Muscle of leg (tissue), 3 donors: ENCODE measurements at regions not wholly inside any gene's neighbourhood (a gene's known extent, or its start where the extent isn't known, plus 50 kb on each side); places are given as distances from the start of the nearest gene placed in this dataset.
A peak's percentile ranks its signal among the peaks of the same experiment; 100 is the strongest.

Experiments used
- DNase-seq: peaks from one replicate; pipeline ENCODE4 v3.0.0; 2013
- H3K27ac ChIP-seq: one replicate; pipeline ENCODE4 v1.5.1; 2013; ENCODE audit warnings: mild to moderate bottlenecking, low read length, control low read depth
- H3K27me3 ChIP-seq: one replicate; pipeline ENCODE4 v1.6.1; 2013; ENCODE audit warnings: low read length; ENCODE audit not compliant: control insufficient read depth, insufficient read depth
- H3K36me3 ChIP-seq: one replicate; pipeline ENCODE4 v1.6.1; 2013; ENCODE audit warnings: low read length; ENCODE audit not compliant: control insufficient read depth, insufficient read depth
- H3K4me1 ChIP-seq: one replicate; pipeline ENCODE4 v1.6.1; 2013; ENCODE audit warnings: low read length; ENCODE audit not compliant: control insufficient read depth, insufficient read depth
- H3K4me3 ChIP-seq: one replicate; pipeline ENCODE4 v1.5.1; 2013; ENCODE audit warnings: low read length, control low read depth
- H3K9me3 ChIP-seq: replicated peaks from 2 replicates; pipeline ENCODE4 v1.6.1; 2013; ENCODE audit warnings: low read depth, low read length; ENCODE audit not compliant: control insufficient read depth
- WGBS: methylation state at CpG from one replicate; pipeline ENCODE4 v1.1.5; 2013; ENCODE audit warnings: missing lambda C conversion rate; ENCODE audit not compliant: insufficient coverage; 5-methylcytosine and 5-hydroxymethylcytosine counted together

DNA sequence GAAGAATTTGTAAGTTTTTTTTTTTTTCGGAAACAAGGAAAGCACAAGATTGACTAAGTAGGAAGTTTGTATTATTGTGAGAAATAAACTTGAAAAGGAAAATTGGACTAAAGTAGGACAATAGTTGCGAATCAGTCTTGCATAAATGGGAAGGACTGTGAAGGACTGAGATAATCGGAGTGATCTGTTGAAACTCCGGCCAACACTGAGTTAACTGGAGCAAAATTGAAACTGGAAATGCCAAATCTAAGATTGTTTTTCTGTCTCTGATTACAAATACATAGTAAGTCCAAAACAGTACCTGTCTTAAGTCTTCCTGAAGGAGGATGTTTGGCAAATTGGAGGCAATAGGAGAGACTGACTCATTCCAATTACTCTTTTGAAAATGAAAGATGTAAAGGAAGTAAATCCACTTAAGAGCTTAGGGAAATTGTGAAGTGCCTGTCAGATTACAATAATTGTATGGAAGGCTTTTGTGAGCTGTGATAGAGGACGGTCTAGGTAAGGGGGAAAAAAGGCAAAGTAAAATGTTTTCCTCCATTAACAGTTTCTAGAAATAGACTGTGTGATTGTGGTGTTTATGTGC lies 204.9 kb upstream of the CYRIA start:
- no peak overlapping the region for H3K4me3 ChIP-seq
- no peak overlapping the region for H3K27ac ChIP-seq
- H3K27me3 ChIP-seq = no peaks in the 10 kb centered on the region
- no peaks in the 10 kb centered on the region for H3K36me3 ChIP-seq
- DNase-seq = no peak
- H3K9me3 ChIP-seq = no peaks in the 10 kb centered on the region
- no peaks in the 10 kb centered on the region for H3K4me1 ChIP-seq
- WGBS = 100% methylated on average over 1 of the region's 5 CpGs

- H3K9me3 ChIP-seq = no peaks in the 10 kb centered on the region
- no peaks in the 10 kb centered on the region for H3K27me3 ChIP-seq
- no peak overlapping the region for H3K4me3 ChIP-seq
- H3K36me3 ChIP-seq = no peaks in the 10 kb centered on the region
- H3K4me1 ChIP-seq = no peaks in the 10 kb centered on the region
- WGBS = 73% methylated on average over 3 of the region's 4 CpGs
- no peak overlapping the region for H3K27ac ChIP-seq
- peak; percentile 37 for DNase-seq
Observed at GRCh38 chr2:16869711-16870110, 204.1 kb upstream of the CYRIA start.

DNA sequence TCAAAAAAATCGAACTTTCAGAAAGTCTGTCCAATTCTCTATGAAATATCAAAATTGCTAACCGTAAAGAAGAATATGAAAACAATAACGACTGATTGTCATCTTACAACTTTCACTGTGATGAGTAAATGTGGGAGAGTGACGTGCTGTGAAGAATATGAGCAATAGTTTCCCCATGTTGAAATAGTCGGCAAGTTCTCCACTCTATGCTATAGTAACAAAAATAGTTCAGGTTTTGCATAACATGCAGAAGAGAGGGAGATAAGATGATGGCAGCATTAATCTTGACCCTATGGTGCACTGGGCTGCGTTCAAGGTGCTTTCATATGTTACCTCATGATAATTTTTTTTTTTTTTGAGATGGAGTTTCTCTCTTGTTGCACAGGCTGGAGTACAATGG lies 196.8 kb upstream of the CYRIA start:
- WGBS = no CpG with 5 or more reads among the region's 6 CpGs
- H3K27ac ChIP-seq = no peak overlapping the region
- DNase-seq = no peak
- H3K27me3 ChIP-seq = no peaks in the 10 kb centered on the region
- H3K36me3 ChIP-seq = no peaks in the 10 kb centered on the region
- H3K4me3 ChIP-seq = no peak overlapping the region
- no peaks in the 10 kb centered on the region for H3K4me1 ChIP-seq
- no peaks in the 10 kb centered on the region for H3K9me3 ChIP-seq

DNA sequence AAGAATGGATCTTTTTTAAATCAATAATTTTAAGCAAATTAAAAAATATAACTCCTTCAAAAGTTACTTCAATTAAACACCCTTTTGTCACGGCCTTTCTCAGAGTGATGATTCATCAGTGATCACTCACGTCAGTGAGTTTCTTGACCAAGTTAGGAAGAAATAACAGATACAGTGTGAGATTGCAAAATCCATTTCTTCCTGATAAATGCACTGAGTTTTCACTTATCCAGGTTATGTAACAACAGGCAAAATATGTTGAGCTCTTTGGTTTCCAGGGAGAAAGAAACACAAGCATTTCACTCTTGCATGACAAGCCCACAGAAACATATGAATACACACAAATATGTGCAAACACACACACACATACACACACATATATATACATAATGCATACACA lies 195.9 kb upstream of the CYRIA start:
- no peaks in the 10 kb centered on the region for H3K36me3 ChIP-seq
- H3K4me1 ChIP-seq = no peaks in the 10 kb centered on the region
- no peak overlapping the region for H3K27ac ChIP-seq
- WGBS = no CpG with 5 or more reads among the region's 2 CpGs
- no peaks in the 10 kb centered on the region for H3K27me3 ChIP-seq
- no peak for DNase-seq
- no peak overlapping the region for H3K4me3 ChIP-seq
- no peaks in the 10 kb centered on the region for H3K9me3 ChIP-seq

DNA sequence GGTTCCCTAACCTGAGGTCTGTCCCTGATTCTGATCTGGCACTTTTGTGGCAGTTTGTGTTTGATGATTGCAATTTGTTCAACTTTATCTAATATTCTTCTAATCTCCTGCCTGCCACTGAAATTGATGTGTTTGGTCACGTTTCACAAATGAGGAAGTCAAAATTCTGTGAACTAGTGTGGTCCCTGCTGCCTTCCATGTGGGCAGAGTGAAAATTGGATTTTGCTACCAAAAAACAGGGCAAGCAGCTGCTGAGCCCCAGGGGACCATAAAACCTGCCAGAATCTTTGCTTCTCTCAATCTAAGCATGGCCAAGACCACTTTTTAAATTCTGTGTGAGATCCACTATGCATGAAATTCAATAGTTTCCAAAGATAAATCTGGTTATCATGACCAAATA lies 195.5 kb upstream of the CYRIA start:
- no peaks in the 10 kb centered on the region for H3K4me1 ChIP-seq
- H3K27ac ChIP-seq = no peak overlapping the region
- H3K4me3 ChIP-seq = no peak overlapping the region
- H3K9me3 ChIP-seq = no peaks in the 10 kb centered on the region
- no CpG with 5 or more reads among the region's 1 CpG for WGBS
- DNase-seq = peak; percentile 30
- no peaks in the 10 kb centered on the region for H3K36me3 ChIP-seq
- H3K27me3 ChIP-seq = no peaks in the 10 kb centered on the region

DNA sequence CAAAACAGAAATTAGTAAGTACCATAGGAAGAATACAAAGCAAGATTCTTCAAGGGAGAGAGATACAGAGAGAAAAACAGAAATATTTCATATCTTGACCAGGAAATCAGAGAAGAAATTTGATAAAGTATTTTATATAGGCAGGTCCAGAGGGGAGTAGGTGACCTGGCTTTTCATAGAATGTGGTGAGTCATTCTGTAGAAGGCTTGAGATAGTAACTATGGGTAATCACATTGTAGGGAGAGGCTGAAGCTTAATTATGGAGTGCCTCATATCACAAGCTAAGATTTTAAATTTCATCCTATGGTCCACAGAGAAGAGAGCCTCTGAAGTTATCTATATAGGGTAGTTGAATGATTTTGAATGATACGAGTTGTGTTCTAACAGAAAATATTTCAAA lies 195.0 kb upstream of the CYRIA start:
- no CpG with 5 or more reads among the region's 1 CpG for WGBS
- Histone ChIP-seq H3K27me3 (no peaks in the 10 kb centered on the region), H3K36me3 (no peaks in the 10 kb centered on the region), H3K9me3 (no peaks in the 10 kb centered on the region), H3K27ac (no peak overlapping the region), H3K4me1 (no peaks in the 10 kb centered on the region), H3K4me3 (no peak overlapping the region)
- DNase-seq = no peak

GRCh38 chr2:16855183-16855582 lies 189.5 kb upstream of the CYRIA start:
- Histone ChIP-seq H3K27ac (no peak overlapping the region), H3K9me3 (peaks cover 2% of the 10 kb centered on the region), H3K4me1 (no peaks in the 10 kb centered on the region), H3K36me3 (no peaks in the 10 kb centered on the region), H3K4me3 (no peak overlapping the region), H3K27me3 (no peaks in the 10 kb centered on the region)
- DNase-seq = no peak
- WGBS = 94% methylated on average over 22 of the region's 22 CpGs

- Histone ChIP-seq H3K27me3 (no peaks in the 10 kb centered on the region), H3K27ac (no peak overlapping the region), H3K36me3 (no peaks in the 10 kb centered on the region), H3K4me3 (no peak overlapping the region), H3K4me1 (no peaks in the 10 kb centered on the region), H3K9me3 (peaks cover 2% of the 10 kb centered on the region)
- WGBS = no CpG with 5 or more reads among the region's 4 CpGs
- no peak for DNase-seq
Observed at GRCh38 chr2:16853088-16853487, 187.5 kb upstream of the CYRIA start.

DNA sequence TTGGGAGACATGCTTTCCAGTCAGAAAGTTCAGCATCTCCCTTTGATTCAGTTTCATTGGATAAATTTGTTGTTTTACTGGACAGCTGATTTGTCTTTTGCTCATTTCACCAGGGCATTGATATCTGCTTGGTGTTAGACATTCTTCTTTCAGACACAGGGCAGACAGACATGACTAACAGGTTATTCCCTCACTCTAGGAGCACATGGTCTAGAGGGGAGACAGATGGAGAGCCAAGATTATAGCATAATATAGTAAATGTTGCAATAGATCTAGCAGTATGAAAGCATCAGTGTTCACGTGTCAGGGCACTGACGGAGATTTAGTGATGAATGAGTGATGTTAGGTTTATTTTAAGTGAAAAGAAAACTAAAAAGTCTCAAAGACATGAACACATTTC lies 187.0 kb upstream of the CYRIA start:
- DNase-seq = no peak
- WGBS = no CpG with 5 or more reads among the region's 2 CpGs
- Histone ChIP-seq H3K27ac (no peak overlapping the region), H3K4me1 (no peaks in the 10 kb centered on the region), H3K4me3 (no peak overlapping the region), H3K36me3 (no peaks in the 10 kb centered on the region), H3K27me3 (no peaks in the 10 kb centered on the region), H3K9me3 (peaks cover 2% of the 10 kb centered on the region)

GRCh38 chr2:16851126-16851525 lies 185.5 kb upstream of the CYRIA start:
- Histone ChIP-seq H3K9me3 (peaks cover 2% of the 10 kb centered on the region), H3K4me1 (no peaks in the 10 kb centered on the region), H3K27me3 (no peaks in the 10 kb centered on the region), H3K27ac (no peak overlapping the region), H3K4me3 (no peak overlapping the region), H3K36me3 (no peaks in the 10 kb centered on the region)
- DNase-seq = no peak

GRCh38 chr2:16840496-16841172 lies 175.0 kb upstream of the CYRIA start:
- no peak for DNase-seq
- no peaks in the 10 kb centered on the region for H3K9me3 ChIP-seq
- no peaks in the 10 kb centered on the region for H3K27me3 ChIP-seq
- 74% methylated on average over 6 of the region's 9 CpGs for WGBS
- H3K36me3 ChIP-seq = no peaks in the 10 kb centered on the region
- H3K4me3 ChIP-seq = no peak overlapping the region
- H3K27ac ChIP-seq = no peak overlapping the region
- H3K4me1 ChIP-seq = no peaks in the 10 kb centered on the region
